ENCODE measurements at regions not wholly inside any gene's neighbourhood (a gene's known extent, or its start where the extent isn't known, plus 50 kb on each side); places are given as distances from the start of the nearest gene placed in this dataset.

DNA sequence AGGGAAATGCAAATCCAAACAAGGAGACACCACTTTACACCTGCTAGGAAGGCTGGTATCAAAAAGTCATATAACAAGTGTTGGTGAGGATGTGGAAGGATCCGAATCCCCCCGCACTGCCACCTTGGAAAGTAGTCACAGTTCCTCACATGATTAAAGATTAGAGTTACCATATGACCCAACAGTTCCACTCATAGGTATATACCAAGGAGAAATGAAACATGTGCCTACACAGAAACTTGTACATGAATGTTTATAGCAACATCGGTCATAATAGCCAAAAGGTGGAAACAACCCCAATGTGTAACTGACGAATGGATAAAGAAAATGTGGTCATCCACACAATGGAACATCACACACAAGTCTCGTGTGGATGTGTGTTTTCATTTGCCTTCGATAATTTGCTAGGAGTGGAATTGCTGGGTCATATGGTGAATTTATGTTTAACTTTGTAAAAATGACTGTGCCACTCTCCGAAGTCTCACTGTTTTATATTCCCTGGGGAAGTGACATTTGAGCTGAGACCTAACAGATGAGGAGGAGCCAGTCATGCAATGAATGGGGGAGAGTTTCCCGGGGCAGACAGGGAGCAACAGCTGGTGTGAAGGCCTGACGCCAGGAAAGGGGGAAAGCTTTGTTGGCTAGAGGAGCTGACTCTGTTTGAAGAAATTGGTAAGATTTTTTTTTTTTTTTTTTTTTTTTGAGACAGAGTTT is 125.9 kb upstream of the MLN start:
- H3K9ac ChIP-seq (ENCODE audit: low read depth, low read length) = no peak overlapping the region
- no peak overlapping the region for H3K4me3 ChIP-seq (ENCODE audit: low read depth, low read length)
- H3K4me1 ChIP-seq (ENCODE audit: control insufficient read depth, insufficient read depth, low read length) = peaks cover 3% of the 10 kb centered on the region
- H3K27me3 ChIP-seq (ENCODE audit: control insufficient read depth, insufficient read depth, low read length) = no peaks in the 10 kb centered on the region
- H3K9me3 ChIP-seq (ENCODE audit: control insufficient read depth, insufficient read depth, low read length) = no peaks in the 10 kb centered on the region
- H3K36me3 ChIP-seq (ENCODE audit: control insufficient read depth, insufficient read depth, low read length) = no peaks in the 10 kb centered on the region

DNA sequence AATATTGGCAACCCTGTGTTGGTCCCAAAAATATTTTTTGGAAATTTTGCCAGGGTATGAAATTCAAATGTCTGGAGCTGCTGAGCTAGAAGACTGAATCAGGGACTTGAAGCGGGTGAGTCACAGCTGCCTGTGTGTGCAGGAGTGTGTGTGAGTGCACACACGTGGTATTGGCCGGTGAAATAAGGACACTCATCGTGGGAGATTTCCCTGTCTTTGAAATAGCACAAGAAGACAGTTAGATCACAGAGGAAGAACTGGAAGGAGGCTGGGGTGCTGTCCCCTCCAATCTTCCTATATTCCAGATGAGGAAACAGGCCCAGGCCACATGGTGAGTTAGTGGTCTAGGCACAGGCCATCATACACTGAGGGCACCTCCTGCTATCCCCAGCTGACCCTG is 123.8 kb upstream of the MLN start:
- Histone ChIP-seq H3K4me1 (ENCODE audit: control insufficient read depth, insufficient read depth, low read length) (peaks cover 3% of the 10 kb centered on the region), H3K27me3 (ENCODE audit: control insufficient read depth, insufficient read depth, low read length) (no peaks in the 10 kb centered on the region), H3K36me3 (ENCODE audit: control insufficient read depth, insufficient read depth, low read length) (no peaks in the 10 kb centered on the region), H3K9ac (ENCODE audit: low read depth, low read length) (no peak overlapping the region), H3K4me3 (ENCODE audit: low read depth, low read length) (no peak overlapping the region), H3K9me3 (ENCODE audit: control insufficient read depth, insufficient read depth, low read length) (no peaks in the 10 kb centered on the region)

DNA sequence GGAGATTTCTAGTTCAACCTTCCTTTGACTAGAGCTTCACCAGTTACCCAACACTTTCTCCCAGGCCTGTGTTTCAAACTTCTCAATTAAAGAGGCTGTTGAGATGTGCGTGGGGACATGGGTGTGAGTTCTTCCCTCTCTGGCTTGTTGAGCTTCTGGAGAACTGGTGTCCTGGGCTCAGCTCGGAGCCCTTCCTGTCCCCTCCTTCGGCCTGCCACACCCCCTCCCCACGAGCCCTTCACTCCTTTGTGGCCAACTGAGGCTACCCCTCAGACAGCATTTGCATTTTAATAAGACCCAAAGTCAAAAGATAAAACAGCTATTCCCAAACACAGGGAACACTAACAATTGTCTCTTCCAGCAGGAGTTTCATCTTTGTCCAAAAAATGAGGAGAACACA is 123.3 kb upstream of the MLN start:
- Histone ChIP-seq H3K9me3 (ENCODE audit: control insufficient read depth, insufficient read depth, low read length) (no peaks in the 10 kb centered on the region), H3K9ac (ENCODE audit: low read depth, low read length) (no peak overlapping the region), H3K4me3 (ENCODE audit: low read depth, low read length) (peak overlapping the region; percentile 30), H3K4me1 (ENCODE audit: control insufficient read depth, insufficient read depth, low read length) (peaks cover 3% of the 10 kb centered on the region), H3K27me3 (ENCODE audit: control insufficient read depth, insufficient read depth, low read length) (no peaks in the 10 kb centered on the region), H3K36me3 (ENCODE audit: control insufficient read depth, insufficient read depth, low read length) (no peaks in the 10 kb centered on the region)

DNA sequence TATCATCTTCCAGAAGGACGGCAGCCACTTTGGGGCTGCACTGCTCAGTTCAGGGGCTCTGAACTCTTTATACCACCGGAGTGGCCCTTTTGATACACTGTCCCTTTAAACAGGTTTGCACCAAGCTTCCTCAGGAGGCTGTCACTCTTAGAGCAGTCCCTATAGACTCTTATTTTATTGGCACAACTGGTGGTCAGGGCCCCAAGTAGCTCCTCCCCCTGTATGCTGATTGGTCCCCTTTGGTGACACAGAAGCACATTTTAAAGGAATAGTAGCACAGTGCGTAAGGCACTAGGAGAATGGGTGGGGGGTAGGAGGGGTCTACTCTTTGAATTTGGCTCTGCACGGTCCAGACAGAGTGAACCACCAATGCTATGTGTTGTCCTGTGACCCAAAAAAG is 122.6 kb upstream of the MLN start:
- Histone ChIP-seq H3K4me3 (ENCODE audit: low read depth, low read length) (no peak overlapping the region), H3K4me1 (ENCODE audit: control insufficient read depth, insufficient read depth, low read length) (peaks cover 3% of the 10 kb centered on the region), H3K9me3 (ENCODE audit: control insufficient read depth, insufficient read depth, low read length) (no peaks in the 10 kb centered on the region), H3K36me3 (ENCODE audit: control insufficient read depth, insufficient read depth, low read length) (no peaks in the 10 kb centered on the region), H3K27me3 (ENCODE audit: control insufficient read depth, insufficient read depth, low read length) (no peaks in the 10 kb centered on the region), H3K9ac (ENCODE audit: low read depth, low read length) (no peak overlapping the region)

- Histone ChIP-seq H3K4me3 (ENCODE audit: low read depth, low read length) (no peak overlapping the region), H3K36me3 (ENCODE audit: control insufficient read depth, insufficient read depth, low read length) (no peaks in the 10 kb centered on the region), H3K27me3 (ENCODE audit: control insufficient read depth, insufficient read depth, low read length) (no peaks in the 10 kb centered on the region), H3K9ac (ENCODE audit: low read depth, low read length) (no peak overlapping the region), H3K9me3 (ENCODE audit: control insufficient read depth, insufficient read depth, low read length) (no peaks in the 10 kb centered on the region), H3K4me1 (ENCODE audit: control insufficient read depth, insufficient read depth, low read length) (peaks cover 3% of the 10 kb centered on the region)
These were observed 122.1 kb upstream of the MLN start for GRCh38 chr6:33925936-33926335.

DNA sequence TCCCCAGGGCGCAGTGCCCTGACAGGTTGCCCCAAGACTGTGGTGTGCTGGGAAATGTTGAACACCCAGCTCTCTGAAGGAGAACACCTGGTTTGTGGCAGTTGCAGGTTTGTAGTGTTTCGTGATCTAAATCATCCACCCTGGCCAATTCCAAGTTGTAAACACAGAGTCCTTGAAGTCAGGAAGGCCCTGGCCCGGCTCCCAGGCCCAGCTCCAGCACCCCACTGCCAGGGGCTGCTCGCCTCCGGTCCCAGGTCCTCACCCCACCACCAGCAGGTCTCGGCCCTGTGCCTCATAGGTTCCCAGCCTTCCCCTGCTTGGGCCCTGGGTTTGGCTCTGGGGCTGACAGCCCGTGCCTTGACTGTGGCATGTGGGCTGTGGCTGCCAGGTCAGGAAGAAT is 121.4 kb upstream of the MLN start:
- no peak overlapping the region for H3K9ac ChIP-seq (ENCODE audit: low read depth, low read length)
- no peak overlapping the region for H3K4me3 ChIP-seq (ENCODE audit: low read depth, low read length)
- H3K4me1 ChIP-seq (ENCODE audit: control insufficient read depth, insufficient read depth, low read length) = peaks cover 3% of the 10 kb centered on the region

DNA sequence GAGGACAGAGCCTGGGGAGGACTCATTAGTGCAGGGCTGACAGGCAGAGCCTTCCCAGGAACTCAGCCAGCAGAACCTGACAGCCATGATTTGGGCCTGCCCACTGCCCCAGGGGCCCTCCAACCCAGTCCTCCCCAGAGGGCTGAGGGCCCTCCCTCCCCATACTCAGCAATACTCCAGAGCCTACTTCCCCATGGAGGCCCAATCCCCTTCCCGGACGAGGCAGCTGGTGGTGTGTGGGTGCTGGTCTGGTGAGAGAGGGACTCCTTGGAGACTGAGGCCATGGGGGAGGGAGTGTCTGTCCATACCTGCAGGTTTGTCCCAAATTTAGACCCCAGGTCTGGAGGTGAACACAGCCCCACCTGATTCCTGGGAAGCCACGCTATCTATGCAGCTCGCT is 120.9 kb upstream of the MLN start:
- Histone ChIP-seq H3K9me3 (ENCODE audit: control insufficient read depth, insufficient read depth, low read length) (no peaks in the 10 kb centered on the region), H3K9ac (ENCODE audit: low read depth, low read length) (no peak overlapping the region), H3K4me3 (ENCODE audit: low read depth, low read length) (no peak overlapping the region), H3K27me3 (ENCODE audit: control insufficient read depth, insufficient read depth, low read length) (no peaks in the 10 kb centered on the region), H3K4me1 (ENCODE audit: control insufficient read depth, insufficient read depth, low read length) (peaks cover 3% of the 10 kb centered on the region), H3K36me3 (ENCODE audit: control insufficient read depth, insufficient read depth, low read length) (no peaks in the 10 kb centered on the region)

More for the DNA sequence above, 121.4 kb upstream of the MLN start:
- no peaks in the 10 kb centered on the region for H3K27me3 ChIP-seq (ENCODE audit: control insufficient read depth, insufficient read depth, low read length)
- no peaks in the 10 kb centered on the region for H3K36me3 ChIP-seq (ENCODE audit: control insufficient read depth, insufficient read depth, low read length)
- H3K9me3 ChIP-seq (ENCODE audit: control insufficient read depth, insufficient read depth, low read length) = no peaks in the 10 kb centered on the region

GRCh38 chr6:33923857-33924514 is 120.2 kb upstream of the MLN start:
- Histone ChIP-seq H3K4me1 (ENCODE audit: control insufficient read depth, insufficient read depth, low read length) (peaks cover 3% of the 10 kb centered on the region), H3K9me3 (ENCODE audit: control insufficient read depth, insufficient read depth, low read length) (no peaks in the 10 kb centered on the region), H3K9ac (ENCODE audit: low read depth, low read length) (no peak overlapping the region), H3K27me3 (ENCODE audit: control insufficient read depth, insufficient read depth, low read length) (no peaks in the 10 kb centered on the region), H3K4me3 (ENCODE audit: low read depth, low read length) (no peak overlapping the region), H3K36me3 (ENCODE audit: control insufficient read depth, insufficient read depth, low read length) (no peaks in the 10 kb centered on the region)

- no peaks in the 10 kb centered on the region for H3K27me3 ChIP-seq (ENCODE audit: control insufficient read depth, insufficient read depth, low read length)
These were observed 117.9 kb upstream of the MLN start for GRCh38 chr6:33921745-33922144.

GRCh38 chr6:33918175-33918695 is 114.4 kb upstream of the MLN start:
- H3K27me3 ChIP-seq (ENCODE audit: control insufficient read depth, insufficient read depth, low read length) = no peaks in the 10 kb centered on the region
- H3K36me3 ChIP-seq (ENCODE audit: control insufficient read depth, insufficient read depth, low read length) = no peaks in the 10 kb centered on the region
- no peaks in the 10 kb centered on the region for H3K9me3 ChIP-seq (ENCODE audit: control insufficient read depth, insufficient read depth, low read length)
- peaks cover 4% of the 10 kb centered on the region for H3K4me1 ChIP-seq (ENCODE audit: control insufficient read depth, insufficient read depth, low read length)
- no peak overlapping the region for H3K4me3 ChIP-seq (ENCODE audit: low read depth, low read length)
- no peak overlapping the region for H3K9ac ChIP-seq (ENCODE audit: low read depth, low read length)

More at GRCh38 chr6:33921745-33922144, 117.9 kb upstream of the MLN start:
- Histone ChIP-seq H3K9me3 (ENCODE audit: control insufficient read depth, insufficient read depth, low read length) (no peaks in the 10 kb centered on the region), H3K4me1 (ENCODE audit: control insufficient read depth, insufficient read depth, low read length) (no peaks in the 10 kb centered on the region), H3K9ac (ENCODE audit: low read depth, low read length) (no peak overlapping the region), H3K36me3 (ENCODE audit: control insufficient read depth, insufficient read depth, low read length) (no peaks in the 10 kb centered on the region), H3K4me3 (ENCODE audit: low read depth, low read length) (no peak overlapping the region)

DNA sequence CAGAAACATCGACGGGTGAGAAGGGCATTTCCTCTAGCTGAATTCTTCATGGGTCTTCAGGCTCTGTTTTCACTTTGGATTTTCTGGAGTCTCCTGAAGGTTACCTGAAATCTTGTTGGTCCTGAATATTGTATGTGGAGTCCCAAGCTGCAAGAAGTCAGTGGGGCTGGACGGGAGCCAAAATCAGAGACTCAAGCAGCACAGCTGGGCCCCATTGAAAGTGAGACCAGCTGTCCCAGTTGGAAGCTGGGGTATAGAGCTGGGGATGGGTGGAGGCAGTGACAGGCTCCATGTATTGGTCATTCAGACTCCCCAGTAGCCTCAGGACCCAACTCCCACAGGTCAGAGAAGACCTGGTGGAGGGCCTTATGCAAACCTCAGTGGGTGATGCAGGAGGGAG is 111.3 kb upstream of the MLN start:
- no peaks in the 10 kb centered on the region for H3K27me3 ChIP-seq (ENCODE audit: control insufficient read depth, insufficient read depth, low read length)
- no peak overlapping the region for H3K9ac ChIP-seq (ENCODE audit: low read depth, low read length)
- H3K36me3 ChIP-seq (ENCODE audit: control insufficient read depth, insufficient read depth, low read length) = no peaks in the 10 kb centered on the region
- no peaks in the 10 kb centered on the region for H3K9me3 ChIP-seq (ENCODE audit: control insufficient read depth, insufficient read depth, low read length)
- H3K4me1 ChIP-seq (ENCODE audit: control insufficient read depth, insufficient read depth, low read length) = peaks cover 4% of the 10 kb centered on the region
- no peak overlapping the region for H3K4me3 ChIP-seq (ENCODE audit: low read depth, low read length)

GRCh38 chr6:33914645-33915044 is 110.8 kb upstream of the MLN start:
- no peak overlapping the region for H3K9ac ChIP-seq (ENCODE audit: low read depth, low read length)
- no peaks in the 10 kb centered on the region for H3K9me3 ChIP-seq (ENCODE audit: control insufficient read depth, insufficient read depth, low read length)
- no peak overlapping the region for H3K4me3 ChIP-seq (ENCODE audit: low read depth, low read length)
- no peaks in the 10 kb centered on the region for H3K27me3 ChIP-seq (ENCODE audit: control insufficient read depth, insufficient read depth, low read length)
- peaks cover 4% of the 10 kb centered on the region for H3K4me1 ChIP-seq (ENCODE audit: control insufficient read depth, insufficient read depth, low read length)
- no peaks in the 10 kb centered on the region for H3K36me3 ChIP-seq (ENCODE audit: control insufficient read depth, insufficient read depth, low read length)
